ENCODE measurements at regions not wholly inside any gene's neighbourhood (a gene's known extent, or its start where the extent isn't known, plus 50 kb on each side); places are given as distances from the start of the nearest gene placed in this dataset.

- ATAC-seq (ENCODE audit: low read depth) (no peak), DNase-seq (no peak)
- CTCF ChIA-PET: interaction anchor here (1.1 kb wide), 1 partner anchor 15 kb away, joined by 3 read pairs; no protein-coding TSS in a partner anchor
- Histone ChIP-seq H3K9me3 (ENCODE audit: control extremely low read depth in 1 of 3, control insufficient read depth in 2 of 3, insufficient read depth in 1 of 3, low read length in 2 of 3) (peaks cover 0 to 10% (median 2%) of the 10 kb centered on the region in 3 donors), H3K79me2 (ENCODE audit: control insufficient read depth, insufficient read depth, low read length) (no peaks in the 10 kb centered on the region), H2AFZ (ENCODE audit: insufficient read depth, low read depth, low read length, poor library complexity, severe bottlenecking) (no peak overlapping the region), H3K4me2 (replicated peaks; ENCODE audit: low read depth, low read length, poor library complexity, severe bottlenecking) (no peak overlapping the region), H3K27me3 (replicated peaks in 1 of 4; ENCODE audit: control extremely low read depth in 1 of 4, control insufficient read depth in 3 of 4, insufficient read depth in 4 of 4, low read length in 3 of 4) (peaks cover 0 to 12% (median 2%) of the 10 kb centered on the region in 4 experiments), H4K20me1 (ENCODE audit: control insufficient read depth, insufficient read depth, low read length, poor library complexity, severe bottlenecking) (no peaks in the 10 kb centered on the region), H3K36me3 (replicated peaks in 1 of 2; ENCODE audit: control extremely low read depth in 1 of 2, control insufficient read depth in 1 of 2, extremely low read depth in 1 of 2, insufficient read depth in 2 of 2, low read length in 1 of 2) (no peaks in the 10 kb centered on the region), H3K9ac (ENCODE audit: low read length) (no peak overlapping the region), H3K4me3 (ENCODE audit: control extremely low read depth in 1 of 5, extremely low read depth in 1 of 5, insufficient read depth in 1 of 5, low read depth in 2 of 5, low read length in 4 of 5) (no peak overlapping the region), H3K4me1 (ENCODE audit: control insufficient read depth in 2 of 2, insufficient read depth in 2 of 2, low read length in 2 of 2) (peaks cover 0 to 6% of the 10 kb centered on the region in 2 donors), H3K27ac (ENCODE audit: low read length in 2 of 2) (no peak overlapping the region)
- intact Hi-C loops (cut with micrococcal nuclease): no loop called here
- POLR2A ChIA-PET: no interaction called here
- no peak overlapping the region for H3K27ac Mint-ChIP-seq
- H3K9me3 Mint-ChIP-seq (ENCODE audit: insufficient read depth): no peaks in the 10 kb centered on the region
- WGBS (ENCODE audit: insufficient coverage): 87% methylated on average over 10 of the region's 12 CpGs
- peaks cover 6% of the 10 kb centered on the region for H3K4me1 Mint-ChIP-seq
- H3K27me3 Mint-ChIP-seq: peaks cover 38% of the 10 kb centered on the region
- TF ChIP-seq EZH2 (IDR thresholded peaks at IDR 0.05; ENCODE audit: borderline replicate concordance, insufficient read depth, low read depth, low read length, poor library complexity, severe bottlenecking): no peak
- TF ChIP-seq CTCF (IDR thresholded peaks at IDR 0.05): no peak
- H3K4me3 Mint-ChIP-seq: no peak overlapping the region
Measured at GRCh38 chr1:11352058-11352715, 79.2 kb downstream of the UBIAD1 start.
